Mucosa of rectum (tissue), 2 donors: ENCODE measurements at regions not wholly inside any gene's neighbourhood (a gene's known extent, or its start where the extent isn't known, plus 50 kb on each side); places are given as distances from the start of the nearest gene placed in this dataset.

Source experiments
- H3K27ac ChIP-seq, 2 donors: one replicate each; pipeline ENCODE4 v1.7.0; 2013; ENCODE audit warnings: inconsistent platforms in 2 of 2, low read depth in 2 of 2, low read length in 2 of 2
- H3K27me3 ChIP-seq, 2 donors: one replicate each; pipeline ENCODE4 v1.7.0; 2013; ENCODE audit warnings: low read length in 2 of 2; ENCODE audit not compliant: control insufficient read depth in 2 of 2, insufficient read depth in 2 of 2
- H3K36me3 ChIP-seq, 2 donors: one replicate each; pipeline ENCODE4 v1.7.0; 2013; ENCODE audit warnings: low read length in 2 of 2; ENCODE audit not compliant: control insufficient read depth in 2 of 2, insufficient read depth in 2 of 2
- H3K4me1 ChIP-seq, 2 donors: one replicate each; pipeline ENCODE4 v1.7.0; 2013; ENCODE audit warnings: low read length in 2 of 2, mild to moderate bottlenecking in 1 of 2; ENCODE audit not compliant: control insufficient read depth in 2 of 2, insufficient read depth in 2 of 2
- H3K4me3 ChIP-seq, 2 donors: one replicate each; pipeline ENCODE4 v1.7.0; 2013; ENCODE audit warnings: low read length in 2 of 2
- H3K9ac ChIP-seq, 2 donors: one replicate each; pipeline ENCODE4 v1.7.0; 2013; ENCODE audit warnings: low read length in 2 of 2, low read depth in 1 of 2, mild to moderate bottlenecking in 1 of 2
- H3K9me3 ChIP-seq, 2 donors: one replicate each; pipeline ENCODE4 v1.7.0; 2013; ENCODE audit warnings: low read length in 2 of 2; ENCODE audit not compliant: control insufficient read depth in 2 of 2
- donor health status: healthy.
- donor health status: Normal muscosa, but diverticular disease.

GRCh38 chr12:24707334-24707733, 241.6 kb downstream of the BCAT1 start:
- Histone ChIP-seq H3K4me1 (no peaks in the 10 kb centered on the region), H3K36me3 (no peaks in the 10 kb centered on the region), H3K9me3 (no peaks in the 10 kb centered on the region), H3K27me3 (no peaks in the 10 kb centered on the region), H3K4me3 (no peak overlapping the region), H3K27ac (no peak overlapping the region), H3K9ac (no peak overlapping the region)

GRCh38 chr12:24705741-24706358, 243.1 kb downstream of the BCAT1 start:
- H3K4me3 ChIP-seq = no peak overlapping the region
- no peaks in the 10 kb centered on the region for H3K36me3 ChIP-seq
- H3K4me1 ChIP-seq = no peaks in the 10 kb centered on the region
- H3K27me3 ChIP-seq = no peaks in the 10 kb centered on the region
- H3K9ac ChIP-seq = no peak overlapping the region
- no peaks in the 10 kb centered on the region for H3K9me3 ChIP-seq
- no peak overlapping the region for H3K27ac ChIP-seq

GRCh38 chr12:24705216-24705615, 243.7 kb downstream of the BCAT1 start:
- H3K4me3 ChIP-seq = no peak overlapping the region
- no peaks in the 10 kb centered on the region for H3K27me3 ChIP-seq
- no peaks in the 10 kb centered on the region for H3K36me3 ChIP-seq
- no peak overlapping the region for H3K27ac ChIP-seq
- no peaks in the 10 kb centered on the region for H3K9me3 ChIP-seq
- no peaks in the 10 kb centered on the region for H3K4me1 ChIP-seq
- no peak overlapping the region for H3K9ac ChIP-seq

- no peaks in the 10 kb centered on the region for H3K27me3 ChIP-seq
- no peaks in the 10 kb centered on the region for H3K36me3 ChIP-seq
- no peak overlapping the region for H3K9ac ChIP-seq
- no peak overlapping the region for H3K27ac ChIP-seq
- H3K4me1 ChIP-seq = no peaks in the 10 kb centered on the region
- no peaks in the 10 kb centered on the region for H3K9me3 ChIP-seq
- no peak overlapping the region for H3K4me3 ChIP-seq
These were observed 247.6 kb downstream of the BCAT1 start for GRCh38 chr12:24701343-24701742.

GRCh38 chr12:24698972-24699371, 249.9 kb downstream of the BCAT1 start:
- H3K27me3 ChIP-seq = no peaks in the 10 kb centered on the region
- H3K27ac ChIP-seq = no peak overlapping the region
- no peaks in the 10 kb centered on the region for H3K36me3 ChIP-seq
- no peaks in the 10 kb centered on the region for H3K4me1 ChIP-seq
- H3K9ac ChIP-seq = no peak overlapping the region
- no peak overlapping the region for H3K4me3 ChIP-seq
- no peaks in the 10 kb centered on the region for H3K9me3 ChIP-seq

- H3K27ac ChIP-seq = no peak overlapping the region
- no peak overlapping the region for H3K4me3 ChIP-seq
- no peak overlapping the region for H3K9ac ChIP-seq
- no peaks in the 10 kb centered on the region for H3K9me3 ChIP-seq
- H3K36me3 ChIP-seq = no peaks in the 10 kb centered on the region
- H3K27me3 ChIP-seq = no peaks in the 10 kb centered on the region
- H3K4me1 ChIP-seq = no peaks in the 10 kb centered on the region
These were observed 251.1 kb downstream of the BCAT1 start for GRCh38 chr12:24697769-24698168.

- H3K4me1 ChIP-seq = no peaks in the 10 kb centered on the region
- no peaks in the 10 kb centered on the region for H3K9me3 ChIP-seq
- H3K9ac ChIP-seq = no peak overlapping the region
- H3K36me3 ChIP-seq = no peaks in the 10 kb centered on the region
- no peak overlapping the region for H3K27ac ChIP-seq
- no peaks in the 10 kb centered on the region for H3K27me3 ChIP-seq
- no peak overlapping the region for H3K4me3 ChIP-seq
These were observed 251.6 kb downstream of the BCAT1 start for GRCh38 chr12:24697295-24697694.

- Histone ChIP-seq H3K27me3 (no peaks in the 10 kb centered on the region), H3K27ac (no peak overlapping the region), H3K4me1 (no peaks in the 10 kb centered on the region), H3K9ac (no peak overlapping the region), H3K9me3 (no peaks in the 10 kb centered on the region), H3K36me3 (no peaks in the 10 kb centered on the region), H3K4me3 (no peak overlapping the region)
These were observed 252.1 kb downstream of the BCAT1 start for GRCh38 chr12:24696800-24697199.

GRCh38 chr12:24695657-24696329, 253.1 kb downstream of the BCAT1 start:
- H3K27ac ChIP-seq = no peak overlapping the region
- H3K9me3 ChIP-seq = no peaks in the 10 kb centered on the region
- H3K4me1 ChIP-seq = no peaks in the 10 kb centered on the region
- H3K27me3 ChIP-seq = no peaks in the 10 kb centered on the region
- H3K4me3 ChIP-seq = no peak overlapping the region
- no peak overlapping the region for H3K9ac ChIP-seq
- no peaks in the 10 kb centered on the region for H3K36me3 ChIP-seq

GRCh38 chr12:24695103-24695502, 253.8 kb downstream of the BCAT1 start:
- no peaks in the 10 kb centered on the region for H3K27me3 ChIP-seq
- no peaks in the 10 kb centered on the region for H3K4me1 ChIP-seq
- no peaks in the 10 kb centered on the region for H3K36me3 ChIP-seq
- no peak overlapping the region for H3K27ac ChIP-seq
- H3K4me3 ChIP-seq = no peak overlapping the region
- no peak overlapping the region for H3K9ac ChIP-seq
- no peaks in the 10 kb centered on the region for H3K9me3 ChIP-seq
